NT2/D1 (cell line): ENCODE measurements at regions not wholly inside any gene's neighbourhood (a gene's known extent, or its start where the extent isn't known, plus 50 kb on each side); places are given as distances from the start of the nearest gene placed in this dataset.
"Not testable (repeated sequence)": the region's sequence is repeated elsewhere in the genome, so short reads cannot be mapped to it uniquely, and the experiment has no call there.

Source experiments
- DNase-seq: peaks from one replicate; pipeline ENCODE4 v3.0.0-alpha.2; 2011; ENCODE audit warnings: low read depth, low spot score
- H3K27me3 ChIP-seq: 2 replicates; pipeline ENCODE4 v1.6.0; 2011; ENCODE audit warnings: mild to moderate bottlenecking; ENCODE audit not compliant: insufficient read length, insufficient read depth
- H3K36me3 ChIP-seq: 2 replicates; pipeline ENCODE4 v1.6.1; 2011; ENCODE audit warnings: mild to moderate bottlenecking, low read length, mixed read lengths; ENCODE audit not compliant: insufficient read depth, insufficient read length
- H3K4me1 ChIP-seq: 2 replicates; pipeline ENCODE4 v1.5.1; 2011; ENCODE audit not compliant: insufficient read depth, insufficient read length
- H3K4me3 ChIP-seq: 2 replicates; pipeline ENCODE4 v1.5.1; 2011; ENCODE audit warnings: low read depth; ENCODE audit not compliant: insufficient read length
- H3K9ac ChIP-seq: 2 replicates; pipeline ENCODE4 v1.6.0; 2011; ENCODE audit warnings: low read depth; ENCODE audit not compliant: insufficient read length
- H3K9me3 ChIP-seq: 2 replicates; pipeline ENCODE4 v1.5.1; 2011; ENCODE audit warnings: mild to moderate bottlenecking, low read length; ENCODE audit not compliant: insufficient read depth
- SUZ12 ChIP-seq: IDR thresholded peaks from 2 replicates; pipeline ENCODE4 v1.6.1; 2011; ENCODE audit not compliant: insufficient read length, insufficient read depth; ENCODE audit errors: extremely low read depth
- YY1 ChIP-seq: IDR thresholded peaks from 2 replicates; pipeline ENCODE4 v1.6.1; 2011; ENCODE audit not compliant: insufficient read length, insufficient read depth
- ZNF274 ChIP-seq: IDR thresholded peaks from 2 replicates; pipeline ENCODE4 v1.6.1; 2011; ENCODE audit warnings: mild to moderate bottlenecking, low read depth, low read length

DNA sequence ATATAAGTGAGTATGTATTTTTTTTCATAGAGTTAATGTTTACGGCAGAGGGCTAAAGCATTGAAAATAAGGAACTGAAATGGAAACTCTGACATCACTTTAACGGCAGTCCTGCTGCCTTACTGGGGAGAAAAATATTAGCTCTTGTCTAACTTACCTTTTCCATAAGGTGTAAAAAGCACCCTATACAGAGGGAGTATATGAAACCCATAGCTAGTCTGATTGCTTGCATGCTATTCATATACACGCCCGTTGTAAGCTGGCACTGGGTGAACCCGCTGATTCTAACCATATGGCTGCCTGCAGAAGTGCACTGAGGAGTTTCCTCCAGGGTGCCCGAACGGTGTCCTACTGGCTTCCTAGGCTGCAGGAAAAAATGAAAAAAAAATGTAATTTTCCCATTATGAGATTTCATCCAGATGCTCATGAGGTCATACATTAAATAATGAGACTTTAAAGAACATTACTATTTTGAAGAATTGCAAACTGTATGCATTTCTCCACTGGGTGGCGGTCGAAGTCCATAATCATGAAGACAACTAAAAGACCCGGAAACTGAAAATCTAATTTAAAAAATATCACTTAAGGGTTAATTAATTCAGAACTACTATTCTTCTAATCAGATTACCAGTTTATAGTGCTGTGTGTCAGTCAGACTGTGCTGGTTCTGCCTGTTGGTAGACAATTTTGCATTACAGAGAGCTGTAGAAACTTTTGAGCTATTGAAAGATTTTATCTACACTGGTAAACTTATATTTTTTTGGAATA is 144.7 kb downstream of the ALX1 start:
- Histone ChIP-seq H3K36me3 (no peaks in the 10 kb centered on the region), H3K27me3 (no peaks in the 10 kb centered on the region), H3K9ac (no peak overlapping the region), H3K4me3 (no peak overlapping the region), H3K9me3 (no peaks in the 10 kb centered on the region), H3K4me1 (no peaks in the 10 kb centered on the region)
- TF ChIP-seq YY1 = no peak
- no peak for TF ChIP-seq ZNF274
- no peak for TF ChIP-seq SUZ12
- peak; percentile 11 for DNase-seq

GRCh38 chr12:85425349-85425612 is 145.3 kb downstream of the ALX1 start:
- TF ChIP-seq YY1 = no peak
- TF ChIP-seq ZNF274 = no peak
- no peak for TF ChIP-seq SUZ12
- H3K27me3 ChIP-seq = no peaks in the 10 kb centered on the region
- H3K4me3 ChIP-seq = no peak overlapping the region
- no peaks in the 10 kb centered on the region for H3K36me3 ChIP-seq
- H3K9ac ChIP-seq = no peak overlapping the region
- no peaks in the 10 kb centered on the region for H3K4me1 ChIP-seq
- no peak for DNase-seq
- H3K9me3 ChIP-seq = no peaks in the 10 kb centered on the region

GRCh38 chr12:85425926-85426325 is 145.9 kb downstream of the ALX1 start:
- H3K36me3 ChIP-seq = no peaks in the 10 kb centered on the region
- no peaks in the 10 kb centered on the region for H3K27me3 ChIP-seq
- TF ChIP-seq YY1 (no peak), SUZ12 (no peak)
- H3K4me1 ChIP-seq = no peaks in the 10 kb centered on the region
- no peak for DNase-seq
- no peaks in the 10 kb centered on the region for H3K9me3 ChIP-seq
- no peak overlapping the region for H3K9ac ChIP-seq
- no peak overlapping the region for H3K4me3 ChIP-seq

GRCh38 chr12:85433148-85433547 is 153.1 kb downstream of the ALX1 start:
- H3K36me3 ChIP-seq, H3K4me1 ChIP-seq, DNase-seq, H3K4me3 ChIP-seq, H3K9me3 ChIP-seq, H3K9ac ChIP-seq, H3K27me3 ChIP-seq: not testable (repeated sequence)

GRCh38 chr12:85440271-85440670 is 160.3 kb downstream of the ALX1 start:
- H3K9ac ChIP-seq = no peak overlapping the region
- H3K4me3 ChIP-seq = no peak overlapping the region
- no peaks in the 10 kb centered on the region for H3K36me3 ChIP-seq
- H3K27me3 ChIP-seq = no peaks in the 10 kb centered on the region
- no peak for DNase-seq
- no peaks in the 10 kb centered on the region for H3K4me1 ChIP-seq
- H3K9me3 ChIP-seq = no peaks in the 10 kb centered on the region
- TF ChIP-seq SUZ12 (no peak), ZNF274 (no peak), YY1 (no peak)

- Histone ChIP-seq H3K4me1 (no peaks in the 10 kb centered on the region), H3K36me3 (no peaks in the 10 kb centered on the region), H3K27me3 (no peaks in the 10 kb centered on the region), H3K4me3 (no peak overlapping the region), H3K9me3 (no peaks in the 10 kb centered on the region), H3K9ac (no peak overlapping the region)
- DNase-seq = no peak
- no peak for TF ChIP-seq YY1
- TF ChIP-seq ZNF274 = no peak
- no peak for TF ChIP-seq SUZ12
These were observed 161.0 kb downstream of the ALX1 start for GRCh38 chr12:85441025-85441424.

GRCh38 chr12:85441741-85442140 is 161.7 kb downstream of the ALX1 start:
- Histone ChIP-seq H3K27me3 (no peaks in the 10 kb centered on the region), H3K4me1 (no peaks in the 10 kb centered on the region), H3K36me3 (no peaks in the 10 kb centered on the region), H3K4me3 (no peak overlapping the region), H3K9me3 (no peaks in the 10 kb centered on the region), H3K9ac (no peak overlapping the region)
- DNase-seq = no peak
- TF ChIP-seq YY1 = no peak
- TF ChIP-seq ZNF274 = no peak
- no peak for TF ChIP-seq SUZ12
